ENCODE measurements at regions not wholly inside any gene's neighbourhood (a gene's known extent, or its start where the extent isn't known, plus 50 kb on each side); places are given as distances from the start of the nearest gene placed in this dataset.
"Not testable (repeated sequence)": the region's sequence is repeated elsewhere in the genome, so short reads cannot be mapped to it uniquely, and the experiment has no call there.

- DNase-seq, result no peak
Measured at GRCh38 chr10:59435707-59436106, 73.4 kb upstream of the FAM13C start.

GRCh38 chr10:59434463-59435321 is 72.3 kb upstream of the FAM13C start:
- DNase-seq, result no peak

GRCh38 chr10:59433720-59434428 is 71.5 kb upstream of the FAM13C start:
- no peak for DNase-seq

GRCh38 chr10:59432207-59432900 is 70.0 kb upstream of the FAM13C start:
- DNase-seq, result no peak

GRCh38 chr10:59413795-59414194 is 51.4 kb upstream of the FAM13C start:
- DNase-seq, result not testable (repeated sequence)

Data from SHP77 treated with DMSO at 0.1 percent for 48 hours (cell line).